GM10266 (cell line): ENCODE measurements at regions not wholly inside any gene's neighbourhood (a gene's known extent, or its start where the extent isn't known, plus 50 kb on each side); places are given as distances from the start of the nearest gene placed in this dataset.

Source experiments
- DNase-seq: peaks from one replicate; pipeline ENCODE4 v3.0.0; 2012; ENCODE audit errors: extremely low spot score
- TF ChIP-seq, protein P1 (sequence below): IDR thresholded peaks from 2 replicates; pipeline ENCODE4 v1.5.1; 2012; ENCODE audit warnings: mild to moderate bottlenecking, low read depth; ENCODE audit not compliant: control insufficient read depth, insufficient read depth; ENCODE audit errors: missing control alignments

DNA sequence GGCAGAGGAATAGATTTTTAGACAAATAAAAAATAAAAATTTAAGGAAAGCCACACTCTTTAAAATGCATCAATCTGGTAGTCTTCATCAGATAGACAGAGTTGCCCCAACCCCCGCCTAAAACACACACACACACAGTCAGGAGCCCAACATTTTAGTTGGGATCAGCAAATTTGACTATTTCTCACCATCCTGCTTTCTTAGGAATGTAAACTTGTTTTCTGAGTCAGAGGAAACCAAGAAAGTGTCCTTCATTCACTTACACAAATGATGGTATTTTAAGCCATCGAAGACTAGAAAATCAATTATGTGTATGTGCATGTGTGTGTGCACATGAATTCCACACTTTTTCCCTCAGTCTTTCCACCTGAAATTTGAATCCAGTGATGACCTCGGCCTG lies 1657.5 kb downstream of the SLITRK1 start:
- TF ChIP-seq, protein P1, sequence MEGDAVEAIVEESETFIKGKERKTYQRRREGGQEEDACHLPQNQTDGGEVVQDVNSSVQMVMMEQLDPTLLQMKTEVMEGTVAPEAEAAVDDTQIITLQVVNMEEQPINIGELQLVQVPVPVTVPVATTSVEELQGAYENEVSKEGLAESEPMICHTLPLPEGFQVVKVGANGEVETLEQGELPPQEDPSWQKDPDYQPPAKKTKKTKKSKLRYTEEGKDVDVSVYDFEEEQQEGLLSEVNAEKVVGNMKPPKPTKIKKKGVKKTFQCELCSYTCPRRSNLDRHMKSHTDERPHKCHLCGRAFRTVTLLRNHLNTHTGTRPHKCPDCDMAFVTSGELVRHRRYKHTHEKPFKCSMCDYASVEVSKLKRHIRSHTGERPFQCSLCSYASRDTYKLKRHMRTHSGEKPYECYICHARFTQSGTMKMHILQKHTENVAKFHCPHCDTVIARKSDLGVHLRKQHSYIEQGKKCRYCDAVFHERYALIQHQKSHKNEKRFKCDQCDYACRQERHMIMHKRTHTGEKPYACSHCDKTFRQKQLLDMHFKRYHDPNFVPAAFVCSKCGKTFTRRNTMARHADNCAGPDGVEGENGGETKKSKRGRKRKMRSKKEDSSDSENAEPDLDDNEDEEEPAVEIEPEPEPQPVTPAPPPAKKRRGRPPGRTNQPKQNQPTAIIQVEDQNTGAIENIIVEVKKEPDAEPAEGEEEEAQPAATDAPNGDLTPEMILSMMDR: no peak
- DNase-seq: no peak

DNA sequence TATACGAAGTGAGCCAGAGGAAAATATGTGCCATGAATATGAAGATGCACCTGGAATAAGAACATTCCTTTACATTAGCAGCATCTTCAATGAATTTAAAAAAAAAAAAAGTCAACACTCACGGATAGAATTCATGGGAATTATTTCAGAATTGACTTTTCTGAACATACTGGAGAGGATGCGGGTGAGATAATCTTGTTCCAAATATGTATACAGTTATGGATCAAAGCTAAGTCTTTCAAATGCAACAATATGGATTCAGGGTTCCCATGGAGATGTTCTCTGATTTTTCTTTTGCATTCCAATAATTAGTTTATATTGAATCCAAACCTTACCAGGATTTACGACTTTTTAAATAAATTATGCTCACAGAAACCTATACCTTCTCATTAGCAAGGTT lies 1660.7 kb downstream of the SLITRK1 start:
- TF ChIP-seq, protein P1: no peak
- DNase-seq: no peak

DNA sequence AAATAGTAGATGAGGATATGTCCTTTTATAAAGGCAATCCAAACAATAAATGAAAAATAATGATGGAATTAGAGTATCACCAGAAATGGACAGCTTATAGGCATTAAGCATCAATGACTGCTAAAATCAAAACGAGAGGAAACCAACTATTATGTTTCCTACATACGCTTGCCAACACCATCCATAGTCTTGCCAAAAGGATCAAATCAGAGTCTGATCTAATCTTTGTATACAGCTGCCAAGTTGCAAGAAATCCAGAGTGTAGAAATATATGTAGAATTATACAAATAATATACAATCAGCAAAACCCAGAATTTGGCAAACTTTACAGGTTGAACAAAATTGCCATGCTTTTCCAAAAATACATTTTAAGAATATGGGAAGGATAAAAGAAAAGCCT lies 1661.6 kb downstream of the SLITRK1 start:
- DNase-seq: no peak
- TF ChIP-seq, protein P1: no peak

DNA sequence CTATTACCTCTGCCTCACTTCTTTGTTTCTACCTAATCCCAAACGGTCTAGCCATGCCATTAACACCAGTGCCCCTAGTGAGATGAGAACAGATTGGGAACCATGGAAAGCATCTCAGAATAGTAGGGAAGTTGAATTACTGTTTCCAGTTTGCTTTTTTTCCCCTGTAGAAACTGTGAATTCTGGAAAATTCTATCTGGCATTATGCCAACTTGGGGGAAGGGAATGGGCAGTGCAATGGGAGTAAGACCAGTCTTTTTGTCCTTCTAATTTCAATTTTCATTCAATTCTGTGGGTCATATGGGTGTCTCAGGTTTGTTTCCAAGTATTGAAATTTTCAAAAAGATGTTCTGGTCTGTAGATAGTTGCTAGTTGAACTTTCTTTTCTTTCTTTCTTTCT lies 1666.1 kb downstream of the SLITRK1 start:
- no peak for DNase-seq
- TF ChIP-seq, protein P1: no peak

DNA sequence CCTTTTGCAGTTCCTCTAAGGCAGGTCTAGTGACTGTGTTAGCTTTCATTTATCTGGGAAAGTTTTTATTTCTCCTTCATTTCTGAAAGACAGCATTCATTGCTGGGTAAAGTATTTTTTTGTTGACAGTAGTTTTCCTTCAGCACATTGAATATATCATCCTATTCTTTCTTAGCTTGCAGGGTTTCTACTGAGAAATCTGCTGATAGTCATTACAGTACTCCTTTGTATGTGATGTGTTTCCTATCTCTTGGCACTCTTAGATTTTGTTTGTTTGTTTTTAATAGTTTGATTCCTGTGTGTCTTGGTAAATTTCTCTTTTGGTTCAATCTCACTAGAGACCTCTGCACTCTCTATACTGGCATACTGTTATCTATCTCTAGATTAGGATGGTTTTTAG lies 1667.9 kb downstream of the SLITRK1 start:
- DNase-seq: no peak
- TF ChIP-seq, protein P1: no peak

DNA sequence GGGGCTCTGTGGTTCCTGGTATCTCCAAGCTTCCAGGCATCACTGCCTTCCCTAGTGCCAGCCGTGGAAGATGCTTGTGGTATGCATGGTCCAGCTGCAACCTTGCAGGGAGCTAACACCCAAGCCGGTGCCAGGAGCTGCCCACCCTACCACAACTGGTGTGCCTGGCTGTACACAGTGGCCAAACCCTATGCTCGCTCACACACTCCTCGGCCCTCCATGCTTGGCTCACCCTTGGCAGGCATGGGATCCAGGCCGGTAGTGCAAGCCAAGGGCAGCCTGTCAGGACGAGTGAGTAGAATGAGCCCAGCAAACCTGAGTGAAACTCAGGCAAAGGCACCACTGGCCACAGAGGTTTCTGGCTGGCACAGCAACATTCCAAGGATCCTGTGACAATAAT lies 1676.0 kb downstream of the SLITRK1 start:
- DNase-seq: no peak
- TF ChIP-seq, protein P1: no peak

DNA sequence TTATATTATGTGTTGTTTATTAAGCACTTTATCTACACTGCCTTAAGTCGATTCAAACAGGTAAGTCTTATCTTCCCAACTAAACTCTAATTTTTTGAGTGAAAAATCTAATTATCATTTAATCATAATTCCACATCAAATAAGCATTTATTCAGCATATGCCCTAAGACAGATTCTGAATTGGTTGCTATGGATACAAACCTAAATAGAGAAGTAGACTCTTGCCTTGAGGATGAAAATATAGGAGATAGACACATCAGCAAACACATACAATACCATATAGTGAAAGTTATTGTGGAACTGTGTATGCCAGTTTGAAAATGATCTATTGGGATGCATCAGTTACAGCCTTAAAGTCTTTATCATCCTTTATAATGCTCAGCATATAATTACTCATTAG lies 1679.9 kb downstream of the SLITRK1 start:
- TF ChIP-seq, protein P1: no peak

DNA sequence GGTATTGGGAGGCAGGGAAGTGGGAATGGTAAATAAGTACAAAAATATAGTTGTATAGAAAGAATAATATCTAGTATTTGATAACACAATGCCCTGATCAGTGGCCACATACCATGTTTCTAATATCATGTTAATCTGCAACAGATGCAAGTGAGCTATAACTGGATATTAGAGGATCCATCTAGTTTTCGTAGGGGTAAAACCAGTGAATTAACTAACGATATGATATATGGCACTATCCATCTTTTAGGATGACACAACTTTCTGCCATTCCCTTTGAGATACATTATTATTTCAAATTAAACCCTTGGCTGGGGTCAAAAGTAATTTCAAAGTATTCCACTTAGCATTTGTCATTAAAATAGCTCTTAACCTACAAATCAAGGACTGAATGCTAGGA lies 1686.2 kb downstream of the SLITRK1 start:
- TF ChIP-seq, protein P1: no peak
- DNase-seq: no peak

More for the DNA sequence above, 1679.9 kb downstream of the SLITRK1 start:
- DNase-seq: no peak
